Tibial artery (tissue), 4 donors: ENCODE measurements at regions not wholly inside any gene's neighbourhood (a gene's known extent, or its start where the extent isn't known, plus 50 kb on each side); places are given as distances from the start of the nearest gene placed in this dataset.

Source experiments
- DNase-seq, 2 donors: peaks; one replicate each; pipeline ENCODE4 v3.0.0-alpha.2; 2019
- H3K27ac ChIP-seq, 2 donors: fragments of 200-600 bp; sonication (generic) in 1 of 2; 1 replicate in 1 of 2; 2 replicates in 1 of 2; pipeline ENCODE4 v1.5.1; 2018 to 2019; ENCODE audit warnings: mild to moderate bottlenecking in 1 of 2
- H3K27me3 ChIP-seq, 2 donors: fragments of 200-600 bp; sonication (generic) in 1 of 2; one replicate each; pipeline versions ENCODE4 v1.5.1 to v1.6.0; 2016 to 2019
- H3K36me3 ChIP-seq, 3 donors: fragments of 200-600 bp; sonication (generic) in 2 of 3; one replicate each; pipeline ENCODE4 v1.5.1; 2016 to 2019; ENCODE audit warnings: mild to moderate bottlenecking in 2 of 3
- H3K4me1 ChIP-seq, 4 donors: fragments of 200-600 bp; sonication (generic) in 2 of 4; 1 replicate in 3 of 4; 2 replicates in 1 of 4; pipeline ENCODE4 v1.5.1; 2016 to 2019
- H3K4me3 ChIP-seq, 2 donors: fragments of 200-600 bp; sonication (generic) in 1 of 2; 1 replicate in 1 of 2; 2 replicates in 1 of 2; pipeline ENCODE4 v1.5.1; 2018 to 2019; ENCODE audit warnings: mild to moderate bottlenecking in 2 of 2
- H3K9me3 ChIP-seq, 3 donors: fragments of 200-600 bp; sonication (generic) in 1 of 3; one replicate each; pipeline ENCODE4 v1.5.1; 2016 to 2019
- CTCF ChIP-seq, 2 experiments: fragments of 200-600 bp in 1 of 2; fragments of 450-650 bp in 1 of 2; IDR thresholded peaks; one replicate each; pipeline ENCODE4 v1.5.1; 2017 to 2019; ENCODE audit warnings: antibody characterized with exemption in 2 of 2, mild to moderate bottlenecking in 1 of 2, moderate library complexity in 1 of 2
- intact Hi-C: fragments of 100-400 bp; cut with DNase I; formaldehyde crosslinking; loops from one replicate; pipeline ENCODE4 v1.15.0; 2023; ENCODE audit warnings: low total_unique reads

- peak; percentile 60 to 67 for TF ChIP-seq CTCF (IDR thresholded peaks at IDR 0.05)
- peaks cover 0 to 7% (median 4%) of the 10 kb centered on the region in 3 donors for H3K9me3 ChIP-seq
- no peak overlapping the region for H3K4me3 ChIP-seq
- no peak for DNase-seq
- intact Hi-C loops = loop anchor here (5.0 kb wide), 2 partner anchors 363 to 583 kb away; no protein-coding TSS in a partner anchor
- H3K4me1 ChIP-seq = peaks cover 0 to 8% (median 5%) of the 10 kb centered on the region in 4 donors
- H3K27me3 ChIP-seq = peaks cover 0 to 14% of the 10 kb centered on the region in 2 donors
- H3K36me3 ChIP-seq = no peaks in the 10 kb centered on the region
- H3K27ac ChIP-seq = no peak overlapping the region
Observed at GRCh38 chr20:59455402-59456341, 148.7 kb upstream of the PHACTR3 start.

- intact Hi-C loops = loop anchor here (5.0 kb wide), 2 partner anchors 364 to 584 kb away; no protein-coding TSS in a partner anchor
Observed at GRCh38 chr20:59456342-59457279, 147.7 kb upstream of the PHACTR3 start.

DNA sequence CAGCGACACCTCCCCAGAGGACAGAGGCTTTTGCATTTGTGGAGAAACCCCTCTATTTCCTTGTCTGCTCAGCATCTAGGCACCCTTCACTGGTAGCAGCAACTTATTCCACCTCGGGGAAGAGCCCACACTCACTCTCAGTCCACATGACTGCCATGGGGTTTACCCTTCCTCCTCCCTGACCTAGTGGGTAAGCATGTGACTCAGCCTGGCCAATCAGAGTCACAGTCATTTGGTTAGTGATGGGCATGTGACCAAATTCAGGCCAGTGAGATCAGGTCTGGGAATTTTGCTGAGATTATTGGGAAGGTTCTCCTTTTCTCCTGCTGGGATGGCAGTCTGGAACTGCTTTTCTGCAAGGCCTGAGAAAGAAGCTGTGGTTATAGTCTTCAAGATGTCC lies 145.7 kb upstream of the PHACTR3 start:
- Histone ChIP-seq H3K36me3 (no peaks in the 10 kb centered on the region), H3K27ac (no peak overlapping the region), H3K9me3 (peaks cover 0 to 7% (median 4%) of the 10 kb centered on the region in 3 donors), H3K4me1 (peaks cover 0 to 8% (median 5%) of the 10 kb centered on the region in 4 donors), H3K27me3 (peaks cover 0 to 20% of the 10 kb centered on the region in 2 donors), H3K4me3 (no peak overlapping the region)
- TF ChIP-seq CTCF (IDR thresholded peaks at IDR 0.05) = no peak
- DNase-seq = no peak
- intact Hi-C loops = loop anchor here (5.0 kb wide), 2 partner anchors 366 to 586 kb away; no protein-coding TSS in a partner anchor

More at GRCh38 chr20:59456342-59457279, 147.7 kb upstream of the PHACTR3 start:
- TF ChIP-seq CTCF (IDR thresholded peaks at IDR 0.05) = no peak
- Histone ChIP-seq H3K36me3 (no peaks in the 10 kb centered on the region), H3K9me3 (peaks cover 0 to 7% (median 4%) of the 10 kb centered on the region in 3 donors), H3K4me3 (no peak overlapping the region), H3K27me3 (peaks cover 0 to 16% of the 10 kb centered on the region in 2 donors), H3K27ac (no peak overlapping the region), H3K4me1 (peaks cover 0 to 8% (median 5%) of the 10 kb centered on the region in 4 donors)
- no peak for DNase-seq

DNA sequence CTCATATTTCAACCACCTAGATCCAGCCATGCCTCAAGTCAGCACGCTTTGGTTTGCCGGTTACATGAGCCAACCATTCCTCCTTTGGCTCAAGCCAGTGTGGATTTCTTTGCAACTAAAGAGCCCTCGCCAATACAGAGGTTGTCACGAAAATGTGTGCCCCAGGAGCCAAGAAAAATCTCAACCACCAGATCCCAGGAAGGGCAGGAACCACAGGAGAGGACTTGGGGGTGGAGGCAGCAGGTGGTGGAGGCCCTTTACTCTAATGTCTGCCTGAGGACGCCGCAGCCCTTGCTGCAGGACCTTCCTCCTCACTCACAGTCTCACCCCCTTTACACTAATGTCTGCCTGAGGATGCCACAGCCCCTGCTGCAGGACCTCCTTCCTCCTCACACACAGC lies 144.8 kb upstream of the PHACTR3 start:
- no peak for DNase-seq
- Histone ChIP-seq H3K9me3 (peaks cover 0 to 7% (median 4%) of the 10 kb centered on the region in 3 donors), H3K27me3 (peaks cover 0 to 20% of the 10 kb centered on the region in 2 donors), H3K4me3 (no peak overlapping the region), H3K27ac (no peak overlapping the region), H3K36me3 (no peaks in the 10 kb centered on the region), H3K4me1 (peaks cover 0 to 8% (median 5%) of the 10 kb centered on the region in 4 donors)
- no peak for TF ChIP-seq CTCF (IDR thresholded peaks at IDR 0.05)
- intact Hi-C loops = loop anchor here (5.0 kb wide), 2 partner anchors 367 to 587 kb away; no protein-coding TSS in a partner anchor

GRCh38 chr20:59460352-59460751 lies 144.0 kb upstream of the PHACTR3 start:
- Histone ChIP-seq H3K4me3 (no peak overlapping the region), H3K27me3 (peaks cover 0 to 25% of the 10 kb centered on the region in 2 donors), H3K4me1 (peaks cover 0 to 6% (median 3%) of the 10 kb centered on the region in 4 donors), H3K9me3 (peaks cover 0 to 7% (median 4%) of the 10 kb centered on the region in 3 donors), H3K27ac (no peak overlapping the region), H3K36me3 (no peaks in the 10 kb centered on the region)
- intact Hi-C loops = no loop called here
- TF ChIP-seq CTCF (IDR thresholded peaks at IDR 0.05) = no peak
- DNase-seq = no peak
